ENCODE measurements at regions not wholly inside any gene's neighbourhood (a gene's known extent, or its start where the extent isn't known, plus 50 kb on each side); places are given as distances from the start of the nearest gene placed in this dataset.
A peak's percentile ranks its signal among the peaks of the same experiment; 100 is the strongest.

DNA sequence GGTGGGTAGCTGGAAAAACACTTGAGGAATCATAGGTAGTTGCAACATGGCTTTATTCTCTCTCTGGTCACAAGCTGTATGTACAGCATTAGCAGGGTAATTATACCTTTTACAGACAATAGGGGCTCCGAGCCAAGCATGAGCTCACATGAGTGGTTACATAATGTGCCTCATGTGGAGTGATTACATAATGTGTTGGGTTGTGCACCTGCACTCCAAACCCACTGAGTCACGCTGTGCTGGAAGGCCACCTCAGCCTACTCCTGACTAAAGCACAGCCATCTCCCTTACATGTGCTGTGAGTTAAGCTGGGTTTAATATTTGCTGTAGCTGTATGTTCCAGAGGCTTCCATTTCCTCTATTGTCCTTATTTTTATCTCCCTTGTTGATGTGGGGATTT, 348.7 kb upstream of the SEMA3C start:
- no peak for TF ChIP-seq TEAD4 (IDR thresholded peaks at IDR 0.05)
- TF ChIP-seq EGR1 (IDR thresholded peaks at IDR 0.05): no peak
- TF ChIP-seq YY1 (IDR thresholded peaks at IDR 0.05; ENCODE audit: low read depth): no peak
- no peak for TF ChIP-seq RAD21 (IDR thresholded peaks at IDR 0.05; ENCODE audit: low read depth)
- peak; percentile 70; the same call in 1 of the 2 replicates for TF ChIP-seq NFIC (IDR thresholded peaks at IDR 0.05)
- TF ChIP-seq TAF1 (IDR thresholded peaks at IDR 0.05; ENCODE audit: low read depth): no peak
- TF ChIP-seq ZBTB7A (IDR thresholded peaks at IDR 0.05; ENCODE audit: low read depth): no peak
- TF ChIP-seq EP300 (IDR thresholded peaks at IDR 0.05; ENCODE audit: borderline replicate concordance): peak; percentile 48; the same call in 1 of the 2 replicates
- no peak for TF ChIP-seq FOXM1 (IDR thresholded peaks at IDR 0.05; ENCODE audit: borderline replicate concordance, low read depth)

All from Ishikawa (cell line).